Fibroblast of the aortic adventitia (primary cell): ENCODE measurements at regions not wholly inside any gene's neighbourhood (a gene's known extent, or its start where the extent isn't known, plus 50 kb on each side); places are given as distances from the start of the nearest gene placed in this dataset.

Source experiments
- DNase-seq: peaks from one replicate; pipeline ENCODE4 v3.0.0-alpha.2; 2010; ENCODE audit warnings: low read depth
- H3K4me3 ChIP-seq: 2 replicates; pipeline ENCODE4 v1.5.1; 2011; ENCODE audit warnings: low read depth, mild to moderate bottlenecking, control low read depth, low read length, moderate library complexity
- CTCF ChIP-seq: IDR thresholded peaks from 2 replicates; pipeline ENCODE4 v1.5.1; 2011; ENCODE audit warnings: mild to moderate bottlenecking, low read length, control low read depth, inconsistent platforms; ENCODE audit not compliant: insufficient read depth

- H3K4me3 ChIP-seq, result no peak overlapping the region
- no peak for DNase-seq
- no peak for TF ChIP-seq CTCF
These were observed 114.6 kb downstream of the GC start for GRCh38 chr4:71669291-71669690.

- no peak for DNase-seq
- TF ChIP-seq CTCF, result no peak
- H3K4me3 ChIP-seq, result no peak overlapping the region
These were observed 118.5 kb downstream of the GC start for GRCh38 chr4:71665358-71665757.

GRCh38 chr4:71664366-71664765 is 119.5 kb downstream of the GC start:
- H3K4me3 ChIP-seq, result no peak overlapping the region
- DNase-seq, result no peak
- no peak for TF ChIP-seq CTCF

- H3K4me3 ChIP-seq, result no peak overlapping the region
- no peak for TF ChIP-seq CTCF
- no peak for DNase-seq
These were observed 120.1 kb downstream of the GC start for GRCh38 chr4:71663780-71664179.

GRCh38 chr4:71659979-71660378 is 123.9 kb downstream of the GC start:
- no peak overlapping the region for H3K4me3 ChIP-seq
- DNase-seq, result no peak
- TF ChIP-seq CTCF, result no peak

GRCh38 chr4:71648923-71649322 is 135.0 kb downstream of the GC start:
- DNase-seq, result no peak
- TF ChIP-seq CTCF, result no peak
- H3K4me3 ChIP-seq, result no peak overlapping the region

- no peak for DNase-seq
- H3K4me3 ChIP-seq, result no peak overlapping the region
- no peak for TF ChIP-seq CTCF
These were observed 135.4 kb downstream of the GC start for GRCh38 chr4:71648448-71648847.
